ENCODE measurements at regions not wholly inside any gene's neighbourhood (a gene's known extent, or its start where the extent isn't known, plus 50 kb on each side); places are given as distances from the start of the nearest gene placed in this dataset.

DNA sequence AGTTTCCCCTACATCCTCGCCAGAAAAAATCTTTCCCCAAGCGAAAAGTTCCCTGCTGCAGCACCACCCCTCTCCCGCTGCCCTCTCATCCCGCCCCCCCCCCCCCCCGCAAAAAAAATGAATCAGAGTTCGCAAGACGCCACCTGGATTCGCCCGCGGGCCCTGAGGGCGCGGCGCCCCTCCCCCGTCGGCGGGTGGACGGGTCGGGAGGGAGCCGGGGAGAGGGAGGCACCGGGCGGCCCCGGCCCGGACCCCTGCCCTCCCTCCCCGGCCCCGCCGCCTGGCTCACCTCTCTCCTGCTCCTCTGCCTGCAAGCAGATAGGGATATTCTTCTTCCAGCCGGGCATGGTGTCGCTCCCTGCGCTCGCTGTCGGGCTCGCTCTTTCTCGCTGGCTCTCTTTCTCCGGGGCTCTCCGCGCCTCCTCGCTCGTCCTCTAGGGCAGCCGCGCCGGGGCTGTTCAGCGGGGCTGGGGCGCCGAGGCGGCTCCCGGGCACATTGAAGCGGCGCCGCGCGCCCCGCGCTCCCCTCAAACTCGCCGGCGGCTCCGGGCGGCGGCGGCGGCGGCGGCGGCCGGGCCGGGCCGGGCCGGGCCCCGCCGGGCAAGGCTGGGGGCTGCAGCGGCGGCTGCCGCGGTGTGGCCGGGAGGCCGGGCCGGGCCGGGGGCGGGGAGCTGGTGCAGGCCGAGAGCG lies 200.3 kb upstream of the CAND1 start:
- peak overlapping the region; percentile 92 for H3K27ac ChIP-seq (ENCODE audit: extremely low read depth, low read depth, low read length)
- CTCF ChIA-PET: interaction anchor here (0.5 to 1.3 kb wide), 5 partner anchors 21 to 199 kb away, joined by 3 to 5 read pairs (median 3); no protein-coding TSS in a partner anchor
- no peaks in the 10 kb centered on the region for H3K9me3 ChIP-seq (ENCODE audit: control insufficient read depth, insufficient read depth, low read depth, low read length)
- no peaks in the 10 kb centered on the region for H3K36me3 ChIP-seq (ENCODE audit: control insufficient read depth in 2 of 2, insufficient read depth in 1 of 2, low read length in 2 of 2)
- H3K4me1 ChIP-seq (ENCODE audit: control insufficient read depth, insufficient read depth, low read length): peaks cover 7% of the 10 kb centered on the region; the same call in 1 of the 2 replicates
- POLR2A ChIA-PET: interaction anchor here (0.7 to 1.4 kb wide), 2 partner anchors 11 to 200 kb away, joined by 3 to 10 read pairs; partner anchors contain the start of gene CAND1
- H3K4me3 ChIP-seq (ENCODE audit: low read depth, low read length): peak overlapping the region; percentile 83
- TF ChIP-seq ZNF664 (tag by site-specific recombination; IDR thresholded peaks at IDR 0.05) (no peak), ZNF596 (tag by site-specific recombination; IDR thresholded peaks at IDR 0.05) (peak; percentile 77), WT1 (tag by site-specific recombination; IDR thresholded peaks at IDR 0.05) (no peak), ZNF433 (tag by site-specific recombination; IDR thresholded peaks at IDR 0.05; ENCODE audit: low read depth) (no peak), ZNF501 (tag by site-specific recombination; IDR thresholded peaks at IDR 0.05) (no peak), GLI4 (tag by site-specific recombination; IDR thresholded peaks at IDR 0.05) (no peak), ZNF610 (tag by site-specific recombination; IDR thresholded peaks at IDR 0.05; ENCODE audit: borderline replicate concordance) (no peak), SCRT1 (tag by site-specific recombination; IDR thresholded peaks at IDR 0.05; ENCODE audit: borderline replicate concordance) (no peak), ZNF37A (tag by site-specific recombination; IDR thresholded peaks at IDR 0.05) (0 out of 2 replicates have a peak, but pooled peaks have one; percentile 22), ZNF530 (tag by site-specific recombination; IDR thresholded peaks at IDR 0.05; ENCODE audit: low read depth) (no peak), ZNF350 (tag by site-specific recombination; IDR thresholded peaks at IDR 0.05) (no peak), ZNF624 (tag by site-specific recombination; IDR thresholded peaks at IDR 0.05) (no peak), OSR2 (tag by site-specific recombination; IDR thresholded peaks at IDR 0.05) (no peak), ZNF223 (tag by site-specific recombination; IDR thresholded peaks at IDR 0.05) (no peak), SP2 (tag by site-specific recombination; IDR thresholded peaks at IDR 0.05) (0 out of 2 replicates have a peak, but pooled peaks have one; percentile 15), ZNF791 (tag by site-specific recombination; IDR thresholded peaks at IDR 0.05) (no peak), SP3 (tag by site-specific recombination; IDR thresholded peaks at IDR 0.05) (0 out of 2 replicates have a peak, but pooled peaks have one; percentile 1), ZBTB20 (tag by site-specific recombination; IDR thresholded peaks at IDR 0.05) (peak; percentile 42; the same call in 1 of the 2 replicates), ZNF600 (tag by site-specific recombination; IDR thresholded peaks at IDR 0.05) (no peak), ZNF132 (tag by site-specific recombination; IDR thresholded peaks at IDR 0.05; ENCODE audit: borderline replicate concordance) (no peak), EGR2 (tag by site-specific recombination; IDR thresholded peaks at IDR 0.05; ENCODE audit: low read depth) (no peak), ZNF341 (tag by site-specific recombination; IDR thresholded peaks at IDR 0.05; ENCODE audit: low read depth) (0 out of 2 replicates have a peak, but pooled peaks have one; percentile 17), ZBTB8A (tag by site-specific recombination; IDR thresholded peaks at IDR 0.05) (0 out of 2 replicates have a peak, but pooled peaks have one; percentile 10), ZSCAN30 (tag by site-specific recombination; IDR thresholded peaks at IDR 0.05) (0 out of 2 replicates have a peak, but pooled peaks have one; percentile 12), ZNF426 (tag by site-specific recombination; IDR thresholded peaks at IDR 0.05) (no peak)
- TF ChIP-seq, protein P1, sequence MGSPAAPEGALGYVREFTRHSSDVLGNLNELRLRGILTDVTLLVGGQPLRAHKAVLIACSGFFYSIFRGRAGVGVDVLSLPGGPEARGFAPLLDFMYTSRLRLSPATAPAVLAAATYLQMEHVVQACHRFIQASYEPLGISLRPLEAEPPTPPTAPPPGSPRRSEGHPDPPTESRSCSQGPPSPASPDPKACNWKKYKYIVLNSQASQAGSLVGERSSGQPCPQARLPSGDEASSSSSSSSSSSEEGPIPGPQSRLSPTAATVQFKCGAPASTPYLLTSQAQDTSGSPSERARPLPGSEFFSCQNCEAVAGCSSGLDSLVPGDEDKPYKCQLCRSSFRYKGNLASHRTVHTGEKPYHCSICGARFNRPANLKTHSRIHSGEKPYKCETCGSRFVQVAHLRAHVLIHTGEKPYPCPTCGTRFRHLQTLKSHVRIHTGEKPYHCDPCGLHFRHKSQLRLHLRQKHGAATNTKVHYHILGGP (tag by site-specific recombination; IDR thresholded peaks at IDR 0.05): no peak
- TF ChIP-seq, protein P2, sequence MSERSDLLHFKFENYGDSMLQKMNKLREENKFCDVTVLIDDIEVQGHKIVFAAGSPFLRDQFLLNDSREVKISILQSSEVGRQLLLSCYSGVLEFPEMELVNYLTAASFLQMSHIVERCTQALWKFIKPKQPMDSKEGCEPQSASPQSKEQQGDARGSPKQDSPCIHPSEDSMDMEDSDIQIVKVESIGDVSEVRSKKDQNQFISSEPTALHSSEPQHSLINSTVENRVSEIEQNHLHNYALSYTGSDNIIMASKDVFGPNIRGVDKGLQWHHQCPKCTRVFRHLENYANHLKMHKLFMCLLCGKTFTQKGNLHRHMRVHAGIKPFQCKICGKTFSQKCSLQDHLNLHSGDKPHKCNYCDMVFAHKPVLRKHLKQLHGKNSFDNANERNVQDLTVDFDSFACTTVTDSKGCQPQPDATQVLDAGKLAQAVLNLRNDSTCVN (tag by site-specific recombination; optimal IDR thresholded peaks at IDR 0.05): peak; percentile 71
- TF ChIP-seq, protein P3, sequence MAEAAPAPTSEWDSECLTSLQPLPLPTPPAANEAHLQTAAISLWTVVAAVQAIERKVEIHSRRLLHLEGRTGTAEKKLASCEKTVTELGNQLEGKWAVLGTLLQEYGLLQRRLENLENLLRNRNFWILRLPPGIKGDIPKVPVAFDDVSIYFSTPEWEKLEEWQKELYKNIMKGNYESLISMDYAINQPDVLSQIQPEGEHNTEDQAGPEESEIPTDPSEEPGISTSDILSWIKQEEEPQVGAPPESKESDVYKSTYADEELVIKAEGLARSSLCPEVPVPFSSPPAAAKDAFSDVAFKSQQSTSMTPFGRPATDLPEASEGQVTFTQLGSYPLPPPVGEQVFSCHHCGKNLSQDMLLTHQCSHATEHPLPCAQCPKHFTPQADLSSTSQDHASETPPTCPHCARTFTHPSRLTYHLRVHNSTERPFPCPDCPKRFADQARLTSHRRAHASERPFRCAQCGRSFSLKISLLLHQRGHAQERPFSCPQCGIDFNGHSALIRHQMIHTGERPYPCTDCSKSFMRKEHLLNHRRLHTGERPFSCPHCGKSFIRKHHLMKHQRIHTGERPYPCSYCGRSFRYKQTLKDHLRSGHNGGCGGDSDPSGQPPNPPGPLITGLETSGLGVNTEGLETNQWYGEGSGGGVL (tag by site-specific recombination; IDR thresholded peaks at IDR 0.05): peak; percentile 60
- TF ChIP-seq, protein P4, sequence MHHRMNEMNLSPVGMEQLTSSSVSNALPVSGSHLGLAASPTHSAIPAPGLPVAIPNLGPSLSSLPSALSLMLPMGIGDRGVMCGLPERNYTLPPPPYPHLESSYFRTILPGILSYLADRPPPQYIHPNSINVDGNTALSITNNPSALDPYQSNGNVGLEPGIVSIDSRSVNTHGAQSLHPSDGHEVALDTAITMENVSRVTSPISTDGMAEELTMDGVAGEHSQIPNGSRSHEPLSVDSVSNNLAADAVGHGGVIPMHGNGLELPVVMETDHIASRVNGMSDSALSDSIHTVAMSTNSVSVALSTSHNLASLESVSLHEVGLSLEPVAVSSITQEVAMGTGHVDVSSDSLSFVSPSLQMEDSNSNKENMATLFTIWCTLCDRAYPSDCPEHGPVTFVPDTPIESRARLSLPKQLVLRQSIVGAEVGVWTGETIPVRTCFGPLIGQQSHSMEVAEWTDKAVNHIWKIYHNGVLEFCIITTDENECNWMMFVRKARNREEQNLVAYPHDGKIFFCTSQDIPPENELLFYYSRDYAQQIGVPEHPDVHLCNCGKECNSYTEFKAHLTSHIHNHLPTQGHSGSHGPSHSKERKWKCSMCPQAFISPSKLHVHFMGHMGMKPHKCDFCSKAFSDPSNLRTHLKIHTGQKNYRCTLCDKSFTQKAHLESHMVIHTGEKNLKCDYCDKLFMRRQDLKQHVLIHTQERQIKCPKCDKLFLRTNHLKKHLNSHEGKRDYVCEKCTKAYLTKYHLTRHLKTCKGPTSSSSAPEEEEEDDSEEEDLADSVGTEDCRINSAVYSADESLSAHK (tag by site-specific recombination; IDR thresholded peaks at IDR 0.05): no peak
